Activated CD8-positive, alpha-beta memory T cell treated with anti-CD3 and anti-CD28 coated beads for 36 hours (primary cell): ENCODE measurements at regions not wholly inside any gene's neighbourhood (a gene's known extent, or its start where the extent isn't known, plus 50 kb on each side); places are given as distances from the start of the nearest gene placed in this dataset.

ENCODE experiments used
- CTCF ChIA-PET: fragments of 350-600 bp; sonication (Branson Sonifier 250); formaldehyde crosslinking; loops from one replicate; lab custom pipeline; 2021; ENCODE audit warnings: antibody characterized with exemption; lab: Charles Lee
- POLR2A ChIA-PET: fragments of 350-600 bp; sonication (Branson Sonifier 250); formaldehyde crosslinking; loops from one replicate; lab custom pipeline; 2021; ENCODE audit warnings: antibody characterized with exemption; lab: Charles Lee

GRCh38 chr5:2265341-2265740 lies 382.6 kb upstream of the IRX4 start:
- ChIA-PET CTCF (no interaction called here), POLR2A (no interaction called here)

- ChIA-PET CTCF (no interaction called here), POLR2A (no interaction called here)
Measured at GRCh38 chr5:2263763-2264162, 381.0 kb upstream of the IRX4 start.

GRCh38 chr5:2262620-2263019 lies 379.9 kb upstream of the IRX4 start:
- POLR2A ChIA-PET = no interaction called here
- CTCF ChIA-PET = no interaction called here

DNA sequence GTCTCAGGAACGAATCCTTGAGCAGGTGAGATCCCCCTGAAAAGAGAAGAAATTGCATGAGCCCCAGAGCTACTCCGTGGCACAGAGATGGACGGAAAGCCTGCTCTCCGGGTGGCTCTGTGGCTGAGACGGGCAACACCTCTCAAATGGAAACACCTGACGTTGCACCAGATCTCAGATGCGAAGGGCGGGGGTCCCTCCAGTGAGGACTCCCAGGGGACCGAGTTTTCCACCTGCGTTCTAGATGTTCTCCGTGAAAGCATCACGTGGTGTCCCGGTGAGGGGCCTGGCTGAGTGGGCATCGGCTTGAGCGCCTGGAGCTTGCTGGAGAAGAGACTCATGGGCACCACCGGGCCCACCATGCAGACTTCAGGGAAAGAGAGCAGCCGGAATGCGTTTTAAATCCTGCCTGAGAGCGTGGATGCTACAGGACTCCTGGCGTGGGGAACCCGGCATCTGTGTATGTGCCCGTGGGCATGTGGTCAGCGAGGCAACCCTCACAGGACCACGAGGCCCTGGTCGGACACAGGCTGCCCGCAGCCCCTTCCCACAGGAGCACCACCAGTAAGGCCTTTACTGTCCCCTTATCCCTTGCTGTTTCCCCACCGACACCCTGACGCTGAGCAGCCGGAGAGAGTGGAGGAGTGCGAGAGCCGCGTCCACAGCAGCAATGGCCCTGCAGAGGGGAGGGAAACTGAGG lies 378.4 kb upstream of the IRX4 start:
- ChIA-PET CTCF (no interaction called here), POLR2A (no interaction called here)

DNA sequence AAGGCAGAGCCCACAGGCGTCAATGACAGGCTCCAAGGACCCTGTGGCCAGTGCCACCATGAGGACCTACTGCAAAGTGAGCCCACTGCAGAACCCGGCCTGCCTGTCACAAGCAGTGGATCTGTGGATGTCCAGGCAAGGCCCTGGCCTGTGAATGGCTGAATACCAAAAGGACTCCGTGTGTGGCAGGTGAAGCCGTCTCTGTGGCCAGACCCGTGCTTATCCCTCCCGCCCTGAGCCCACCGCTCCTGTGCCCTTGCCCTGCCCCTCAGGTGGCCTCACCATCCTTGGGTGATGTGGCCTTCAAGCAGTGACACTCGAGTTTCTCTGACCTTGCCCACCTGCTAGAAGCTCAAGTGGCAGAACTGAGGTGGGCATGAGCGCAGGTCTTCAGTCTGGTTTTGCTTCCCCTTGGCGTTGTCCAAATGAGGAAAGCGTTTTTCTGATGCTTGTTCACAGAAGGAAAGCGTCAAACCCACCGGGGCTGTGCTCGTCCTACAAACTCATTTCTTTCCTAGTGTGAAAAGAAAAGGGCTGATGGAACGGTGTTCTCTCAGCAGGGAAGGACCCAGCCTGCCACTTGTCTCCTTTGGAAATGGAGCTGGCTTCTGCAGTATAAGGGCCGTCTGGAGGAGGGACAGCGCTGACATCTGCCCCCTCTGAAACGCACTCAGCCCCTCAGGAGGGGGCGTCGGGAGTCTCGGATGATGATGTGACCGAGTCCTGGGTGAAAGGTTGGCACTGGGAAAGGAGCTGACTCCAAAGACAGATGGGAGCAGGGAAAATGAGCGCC lies 377.7 kb upstream of the IRX4 start:
- ChIA-PET POLR2A (no interaction called here), CTCF (no interaction called here)

DNA sequence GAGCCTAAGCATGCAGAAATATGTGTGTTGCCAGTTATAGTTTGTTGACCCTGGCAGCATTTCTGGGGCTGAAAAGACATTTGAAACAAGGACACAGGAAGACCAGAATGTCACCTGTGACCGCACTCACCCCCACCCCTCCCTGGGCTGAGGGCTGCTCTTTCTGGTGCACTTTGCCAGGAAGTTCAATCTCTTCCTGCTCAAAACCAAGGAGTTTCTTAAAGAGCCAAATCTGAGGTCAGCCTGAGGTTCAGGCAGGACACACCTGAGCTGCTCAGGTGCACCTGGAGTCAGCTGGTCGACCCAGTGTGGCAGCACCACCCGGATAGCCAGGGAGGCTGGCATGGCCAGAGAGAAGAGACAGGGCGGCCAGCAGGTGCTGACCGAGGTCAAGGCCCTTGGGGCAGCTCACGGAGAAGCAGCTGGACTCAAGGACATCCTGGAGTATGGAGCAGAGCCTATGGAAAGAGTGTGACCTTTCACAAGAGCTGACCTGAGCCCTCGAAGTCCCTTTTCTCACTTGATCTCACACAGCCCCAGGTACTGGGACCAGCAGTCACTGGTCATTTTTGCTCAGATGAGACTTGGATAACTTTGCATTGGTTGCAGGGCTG lies 376.9 kb upstream of the IRX4 start:
- ChIA-PET CTCF (no interaction called here), POLR2A (no interaction called here)

DNA sequence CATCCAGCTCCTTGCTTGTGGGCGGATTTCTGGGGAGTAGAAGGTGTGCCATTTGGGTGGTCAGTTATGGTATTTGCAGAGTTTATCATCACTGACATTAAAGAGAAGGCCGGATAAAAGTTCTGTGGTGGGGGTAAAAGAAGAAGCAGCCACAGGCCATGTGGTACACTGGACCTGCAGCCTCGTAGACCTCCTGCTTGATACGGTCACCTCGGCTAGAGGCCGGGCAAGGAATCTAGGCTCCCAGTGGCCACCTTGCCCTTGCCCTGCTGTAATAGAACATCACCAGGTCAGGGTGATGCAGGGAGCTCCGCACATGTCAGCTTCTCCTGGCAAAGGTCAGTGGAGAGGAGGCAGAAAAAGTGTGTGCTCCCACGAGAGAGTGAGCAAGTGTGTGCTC lies 376.1 kb upstream of the IRX4 start:
- CTCF ChIA-PET = no interaction called here
- POLR2A ChIA-PET = no interaction called here

- ChIA-PET POLR2A (no interaction called here), CTCF (no interaction called here)
Measured at GRCh38 chr5:2257326-2258244, 374.9 kb upstream of the IRX4 start.

- ChIA-PET POLR2A (no interaction called here), CTCF (no interaction called here)
Measured at GRCh38 chr5:2256691-2257280, 374.1 kb upstream of the IRX4 start.

DNA sequence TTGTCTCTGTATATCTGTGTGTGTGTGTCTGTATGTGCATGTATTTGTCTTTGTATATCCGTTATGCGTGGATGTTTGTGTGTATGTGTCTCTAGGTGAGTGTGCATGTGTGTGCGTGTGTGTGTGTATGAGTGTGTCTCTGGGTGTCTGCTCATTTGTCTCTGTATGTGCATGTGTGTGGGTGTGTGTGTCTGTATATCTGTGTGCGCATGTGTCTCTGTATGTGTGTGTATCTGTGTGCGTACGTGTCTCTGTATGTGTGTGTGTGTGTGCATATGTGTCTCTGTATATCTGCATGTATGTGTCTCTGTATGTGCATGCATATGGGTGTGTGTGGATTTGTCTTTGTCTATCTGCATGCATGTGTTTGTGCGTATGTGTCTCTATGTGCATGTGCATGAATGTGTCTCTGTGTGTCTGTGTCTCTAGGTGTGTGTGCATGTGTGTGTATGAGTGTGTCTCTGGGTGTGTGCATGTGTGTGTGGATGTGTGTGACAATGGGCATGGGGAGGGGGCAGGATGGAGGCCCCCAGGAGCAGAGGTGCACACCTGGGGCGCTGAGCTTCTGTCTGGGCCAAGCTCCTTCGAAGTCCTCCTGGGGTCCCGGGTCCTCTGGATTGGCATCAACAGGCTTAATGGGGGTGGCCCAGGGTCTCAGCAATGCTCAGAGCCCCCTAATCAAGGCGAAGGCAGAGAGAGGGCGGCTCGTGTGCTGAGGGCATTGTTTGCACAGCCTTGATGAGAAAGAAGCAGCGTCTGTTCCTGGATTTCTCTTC lies 373.4 kb upstream of the IRX4 start:
- CTCF ChIA-PET = no interaction called here
- POLR2A ChIA-PET = no interaction called here

- CTCF ChIA-PET = interaction anchor here (0.7 kb wide), 1 partner anchor 77 kb away, joined by 3 read pairs; no protein-coding TSS in a partner anchor
- POLR2A ChIA-PET = no interaction called here
Measured at GRCh38 chr5:2254880-2255750, 372.4 kb upstream of the IRX4 start.

- POLR2A ChIA-PET = no interaction called here
Measured at GRCh38 chr5:2254406-2254805, 371.7 kb upstream of the IRX4 start.

GRCh38 chr5:2253040-2253975 lies 370.6 kb upstream of the IRX4 start:
- POLR2A ChIA-PET = no interaction called here
- CTCF ChIA-PET = no interaction called here

More at GRCh38 chr5:2254406-2254805, 371.7 kb upstream of the IRX4 start:
- CTCF ChIA-PET = interaction anchor here (0.7 kb wide), 1 partner anchor 76 kb away, joined by 3 read pairs; no protein-coding TSS in a partner anchor

DNA sequence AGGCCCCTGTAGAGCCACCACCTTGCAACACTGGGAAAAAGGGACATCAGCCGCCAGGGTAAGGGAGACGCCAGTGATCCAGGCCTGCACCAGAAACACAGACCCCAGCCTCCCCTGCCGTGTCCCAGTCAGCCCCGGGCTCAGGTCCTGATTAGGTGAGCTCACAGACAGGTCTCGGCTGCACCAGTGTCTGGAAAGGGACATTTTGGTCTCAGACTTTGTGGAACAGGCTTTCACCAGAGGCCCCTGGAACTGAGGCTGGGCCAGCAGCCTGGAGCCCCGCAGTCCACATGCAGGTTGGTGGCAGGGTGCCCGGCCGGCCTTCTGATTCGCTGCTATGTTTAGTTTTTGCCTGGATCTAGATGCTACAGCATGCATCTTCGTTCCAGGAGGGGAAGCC lies 369.0 kb upstream of the IRX4 start:
- ChIA-PET POLR2A (no interaction called here), CTCF (no interaction called here)

GRCh38 chr5:2251298-2251697 lies 368.6 kb upstream of the IRX4 start:
- ChIA-PET POLR2A (no interaction called here), CTCF (no interaction called here)

- ChIA-PET POLR2A (no interaction called here), CTCF (no interaction called here)
Measured at GRCh38 chr5:2250365-2250950, 367.7 kb upstream of the IRX4 start.
